HG03521 (cell line): ENCODE measurements at regions not wholly inside any gene's neighbourhood (a gene's known extent, or its start where the extent isn't known, plus 50 kb on each side); places are given as distances from the start of the nearest gene placed in this dataset.

Experiments
- ATAC-seq: cut with Tn5 transposase; IDR thresholded peaks from one replicate; pipeline ENCODE4 v1.9.1; 2021; ENCODE audit warnings: mild to moderate bottlenecking, moderate library complexity; ENCODE audit not compliant: unreplicated experiment

GRCh38 chr4:151994429-151994828 is 233.6 kb upstream of the GATB start:
- no peak for ATAC-seq

GRCh38 chr4:151993521-151993920 is 232.7 kb upstream of the GATB start:
- ATAC-seq = no peak

GRCh38 chr4:151992332-151993154 is 231.7 kb upstream of the GATB start:
- no peak for ATAC-seq

GRCh38 chr4:151991884-151992167 is 231.0 kb upstream of the GATB start:
- ATAC-seq = no peak

GRCh38 chr4:151991001-151991883 is 230.4 kb upstream of the GATB start:
- no peak for ATAC-seq

GRCh38 chr4:151990201-151990600 is 229.4 kb upstream of the GATB start:
- ATAC-seq = no peak

GRCh38 chr4:151988591-151988990 is 227.8 kb upstream of the GATB start:
- ATAC-seq = no peak

- no peak for ATAC-seq
Measured at GRCh38 chr4:151987606-151988005, 226.8 kb upstream of the GATB start.

- no peak for ATAC-seq
Measured at GRCh38 chr4:151983854-151984253, 223.0 kb upstream of the GATB start.

- ATAC-seq = no peak
Measured at GRCh38 chr4:151979819-151980218, 219.0 kb upstream of the GATB start.

- ATAC-seq = no peak
Measured at GRCh38 chr4:151968643-151969042, 207.8 kb upstream of the GATB start.

- ATAC-seq = no peak
Measured at GRCh38 chr4:151967074-151967473, 206.3 kb upstream of the GATB start.

GRCh38 chr4:151962138-151962823 is 201.5 kb upstream of the GATB start:
- ATAC-seq = no peak

- ATAC-seq = no peak
Measured at GRCh38 chr4:151961456-151961855, 200.6 kb upstream of the GATB start.

GRCh38 chr4:151960449-151961230 is 199.8 kb upstream of the GATB start:
- ATAC-seq = no peak

- no peak for ATAC-seq
Measured at GRCh38 chr4:151957153-151957552, 196.3 kb upstream of the GATB start.

GRCh38 chr4:151955721-151956380 is 195.0 kb upstream of the GATB start:
- ATAC-seq = no peak

GRCh38 chr4:151953795-151954372 is 193.1 kb upstream of the GATB start:
- no peak for ATAC-seq

- ATAC-seq = no peak
Measured at GRCh38 chr4:151953312-151953711, 192.5 kb upstream of the GATB start.

- no peak for ATAC-seq
Measured at GRCh38 chr4:151952711-151953254, 192.0 kb upstream of the GATB start.
